ENCODE measurements at regions not wholly inside any gene's neighbourhood (a gene's known extent, or its start where the extent isn't known, plus 50 kb on each side); places are given as distances from the start of the nearest gene placed in this dataset.

DNA sequence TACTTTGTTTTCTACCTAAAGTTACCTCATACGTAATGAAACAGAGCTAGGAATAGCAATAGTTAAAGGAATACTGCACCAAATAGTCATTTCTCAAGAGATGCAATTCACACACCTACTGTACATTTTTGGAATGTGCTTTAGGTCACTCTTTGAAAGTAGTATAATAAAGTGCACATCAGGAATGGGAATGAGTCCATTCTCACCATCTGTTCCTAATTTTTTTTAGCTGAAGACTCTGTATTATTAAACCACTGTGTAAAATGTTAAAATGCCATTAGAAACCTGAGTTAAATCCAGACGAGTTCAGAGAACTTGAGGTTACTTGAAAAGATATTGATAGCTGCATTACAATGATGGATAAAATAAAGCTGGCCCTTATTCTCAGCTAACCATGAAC, 51.9 kb upstream of the EPHA7 start:
- TF ChIP-seq, protein P1, sequence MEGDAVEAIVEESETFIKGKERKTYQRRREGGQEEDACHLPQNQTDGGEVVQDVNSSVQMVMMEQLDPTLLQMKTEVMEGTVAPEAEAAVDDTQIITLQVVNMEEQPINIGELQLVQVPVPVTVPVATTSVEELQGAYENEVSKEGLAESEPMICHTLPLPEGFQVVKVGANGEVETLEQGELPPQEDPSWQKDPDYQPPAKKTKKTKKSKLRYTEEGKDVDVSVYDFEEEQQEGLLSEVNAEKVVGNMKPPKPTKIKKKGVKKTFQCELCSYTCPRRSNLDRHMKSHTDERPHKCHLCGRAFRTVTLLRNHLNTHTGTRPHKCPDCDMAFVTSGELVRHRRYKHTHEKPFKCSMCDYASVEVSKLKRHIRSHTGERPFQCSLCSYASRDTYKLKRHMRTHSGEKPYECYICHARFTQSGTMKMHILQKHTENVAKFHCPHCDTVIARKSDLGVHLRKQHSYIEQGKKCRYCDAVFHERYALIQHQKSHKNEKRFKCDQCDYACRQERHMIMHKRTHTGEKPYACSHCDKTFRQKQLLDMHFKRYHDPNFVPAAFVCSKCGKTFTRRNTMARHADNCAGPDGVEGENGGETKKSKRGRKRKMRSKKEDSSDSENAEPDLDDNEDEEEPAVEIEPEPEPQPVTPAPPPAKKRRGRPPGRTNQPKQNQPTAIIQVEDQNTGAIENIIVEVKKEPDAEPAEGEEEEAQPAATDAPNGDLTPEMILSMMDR (IDR thresholded peaks at IDR 0.05; ENCODE audit: low read depth, low read length) = no peak
- peak; percentile 27 for DNase-seq (ENCODE audit: low read depth, low spot score)
- in situ Hi-C loops (cut with HindIII; ENCODE audit: low sequenced_read_pairs) = no loop called here
- no peak overlapping the region for H3K4me3 ChIP-seq (ENCODE audit: low read depth, low read length)

All from astrocyte of the spinal cord (primary cell).